CD4-positive, alpha-beta T cell treated with Interleukin-17A for 4 hours (primary cell): ENCODE measurements at regions not wholly inside any gene's neighbourhood (a gene's known extent, or its start where the extent isn't known, plus 50 kb on each side); places are given as distances from the start of the nearest gene placed in this dataset.

ENCODE experiments used
- DNase-seq: peaks from one replicate; pipeline ENCODE4 v3.0.0-alpha.2; 2020; ENCODE audit warnings: mixed read lengths

DNA sequence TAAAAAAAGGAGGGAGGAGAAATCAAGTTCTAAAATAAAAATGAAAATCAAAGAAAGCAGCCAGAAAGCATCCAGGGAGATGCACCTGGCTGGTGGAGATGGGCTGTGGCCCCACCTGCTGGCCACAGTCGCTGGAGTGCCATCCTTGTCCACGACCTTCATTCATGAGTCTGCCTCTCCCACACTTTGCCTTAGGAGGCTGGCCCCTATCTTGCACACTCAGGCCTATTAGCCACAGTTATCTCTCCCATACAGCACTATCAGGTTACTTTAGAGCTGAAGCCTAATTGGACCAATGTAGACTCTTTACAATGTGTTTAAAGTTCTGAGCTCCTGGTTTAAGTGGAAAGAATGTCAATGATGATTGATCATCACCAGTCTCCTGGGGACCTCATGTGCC is 392.0 kb upstream of the RORA start:
- DNase-seq, result peak; percentile 5

- no peak for DNase-seq
These were observed 391.0 kb upstream of the RORA start for GRCh38 chr15:61620151-61620550.

DNA sequence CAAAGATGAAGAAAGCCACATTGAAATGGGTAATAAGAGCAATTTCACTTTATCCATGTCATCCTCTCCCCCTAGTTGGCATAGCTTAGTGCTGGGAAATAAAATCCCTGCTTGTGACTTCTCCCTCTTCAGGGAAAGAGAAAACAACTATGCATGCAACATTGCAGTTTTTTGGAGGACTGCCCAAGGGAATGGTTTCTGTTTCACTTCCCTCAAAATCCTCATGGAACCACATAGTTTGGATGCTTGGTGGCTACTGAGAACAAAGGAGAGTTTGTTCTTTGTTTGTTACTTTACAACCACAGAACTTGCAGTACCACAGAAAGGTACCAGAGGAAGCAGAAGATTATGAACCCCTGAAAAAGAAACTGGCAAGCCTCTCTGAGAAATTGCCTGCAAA is 384.6 kb upstream of the RORA start:
- DNase-seq, result no peak

DNA sequence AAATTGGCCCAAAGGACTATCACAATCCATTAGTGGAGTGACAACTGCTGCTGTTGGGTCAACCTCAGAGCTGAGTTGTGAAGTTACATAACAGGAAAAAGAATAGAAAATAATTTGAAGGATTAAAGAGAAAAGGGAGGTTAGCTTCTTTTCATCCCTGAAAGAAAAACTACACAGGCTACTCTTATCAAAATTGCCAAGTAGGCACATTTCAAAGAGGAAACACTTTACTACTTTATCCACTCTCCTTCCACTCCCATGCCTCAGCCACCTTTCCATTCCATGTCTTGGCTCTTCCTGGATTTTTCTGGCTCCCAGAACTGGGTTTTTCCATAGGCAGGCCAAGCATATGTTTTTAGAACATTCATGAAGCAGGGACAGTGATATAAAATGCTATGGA is 384.0 kb upstream of the RORA start:
- no peak for DNase-seq

- no peak for DNase-seq
These were observed 383.0 kb upstream of the RORA start for GRCh38 chr15:61612111-61612510.

GRCh38 chr15:61605343-61605742 is 376.2 kb upstream of the RORA start:
- DNase-seq, result no peak

DNA sequence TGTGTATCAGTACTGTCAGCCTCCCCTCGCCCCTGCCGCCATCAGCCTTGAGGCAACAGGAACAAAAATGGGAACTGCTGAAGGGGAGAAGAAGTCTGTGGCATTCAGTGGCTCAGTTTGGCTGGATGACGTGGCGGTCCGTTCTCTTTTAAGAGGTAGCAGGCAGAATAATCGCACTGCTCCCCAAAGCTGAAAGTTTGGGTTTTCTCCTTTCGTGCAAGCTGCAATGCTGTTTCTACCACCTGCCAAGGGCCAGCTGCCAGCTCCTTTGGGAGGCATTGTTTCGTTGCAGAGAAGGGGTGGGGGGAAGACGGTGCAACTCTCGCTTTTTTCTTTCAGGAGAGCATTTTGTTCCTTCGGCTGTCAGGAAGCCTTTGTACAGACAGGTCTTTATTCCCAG is 369.6 kb upstream of the RORA start:
- no peak for DNase-seq

DNA sequence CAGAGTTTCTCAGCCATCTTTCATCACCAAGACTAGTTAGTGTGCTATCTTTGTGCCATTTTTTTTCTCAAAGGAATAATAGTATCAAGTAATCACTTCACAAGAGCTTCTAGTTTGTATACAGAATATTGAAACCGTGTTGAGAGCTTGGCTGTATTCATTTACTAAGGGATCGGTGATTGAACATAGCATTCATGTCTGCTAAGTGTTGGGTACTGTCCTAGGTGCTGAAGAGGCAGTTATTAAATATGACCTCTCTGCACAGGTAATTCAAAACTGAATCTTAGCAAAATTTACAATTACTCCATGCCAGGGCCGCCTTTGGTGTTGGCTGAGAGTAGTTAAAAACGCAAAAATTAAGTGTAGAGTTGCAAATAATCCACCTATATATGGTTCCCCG is 355.3 kb upstream of the RORA start:
- DNase-seq, result no peak

- DNase-seq, result no peak
These were observed 353.0 kb upstream of the RORA start for GRCh38 chr15:61582092-61582491.

- no peak for DNase-seq
These were observed 346.5 kb upstream of the RORA start for GRCh38 chr15:61575597-61575996.

- DNase-seq, result no peak
These were observed 341.9 kb upstream of the RORA start for GRCh38 chr15:61571026-61571425.

DNA sequence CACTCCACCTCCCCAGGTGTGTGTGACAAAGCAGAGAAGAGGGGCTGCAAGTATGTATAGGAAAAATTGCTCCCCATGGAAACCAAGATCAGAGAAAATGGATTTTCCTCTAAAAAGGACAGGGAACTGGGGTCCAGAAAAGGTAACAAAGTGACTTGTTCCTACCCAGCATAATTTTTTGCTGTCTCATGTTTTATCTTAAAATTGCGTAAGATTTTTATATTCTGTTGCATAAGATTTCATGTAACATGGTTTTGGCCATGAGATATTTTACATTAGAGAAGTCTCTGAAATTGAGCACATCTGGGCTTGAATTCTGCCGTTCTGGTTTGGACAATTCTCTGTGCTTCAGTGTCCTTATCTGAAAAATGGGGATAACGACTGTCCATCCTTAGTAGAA is 335.7 kb upstream of the RORA start:
- DNase-seq, result no peak

DNA sequence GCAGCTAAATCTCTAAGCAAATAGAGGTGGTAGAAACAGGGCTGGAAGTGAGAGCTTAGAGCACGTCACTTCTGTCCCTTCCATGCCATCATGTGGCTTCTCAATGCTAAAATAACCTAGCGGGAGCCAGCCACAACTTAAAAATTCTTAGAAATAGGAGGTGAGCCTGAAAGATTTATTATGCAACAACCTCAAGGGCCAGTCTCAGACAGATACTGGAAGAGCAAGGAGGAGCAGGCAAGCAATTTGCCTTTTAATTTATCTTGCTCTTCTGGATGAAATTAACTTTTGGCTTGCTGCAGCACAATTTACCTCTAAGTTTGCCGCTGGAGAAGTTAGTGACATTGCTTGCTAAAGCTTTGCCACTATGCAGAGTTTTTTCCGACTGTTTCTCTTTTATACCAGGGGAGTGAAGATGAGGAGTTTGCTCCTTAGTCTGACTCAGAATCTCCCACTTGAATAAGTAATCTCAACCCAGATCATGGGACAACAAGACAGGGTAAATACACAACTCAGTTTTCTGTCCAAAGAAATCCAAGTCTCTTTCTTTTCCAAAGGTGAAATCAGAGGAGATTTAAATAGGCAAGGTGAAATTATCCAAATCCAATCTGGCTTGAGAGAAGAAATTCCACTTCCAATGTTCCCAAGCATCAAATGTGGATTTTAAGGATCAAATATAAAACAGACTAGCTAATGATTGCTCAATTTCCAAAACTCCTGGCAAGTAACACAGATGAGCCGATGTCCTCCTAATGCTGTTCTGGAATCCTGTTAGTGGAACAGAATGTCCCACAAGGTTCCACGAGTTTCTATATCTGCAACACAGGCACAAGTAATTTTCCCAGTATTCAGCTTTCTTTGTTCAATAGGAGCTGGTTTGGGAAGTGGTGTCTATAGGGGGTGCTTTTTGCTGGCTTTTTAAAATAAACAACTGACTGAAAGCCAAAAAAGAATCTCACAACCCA is 329.4 kb upstream of the RORA start:
- no peak for DNase-seq

GRCh38 chr15:61556037-61556648 is 327.0 kb upstream of the RORA start:
- no peak for DNase-seq

GRCh38 chr15:61549727-61550126 is 320.6 kb upstream of the RORA start:
- DNase-seq, result no peak

- no peak for DNase-seq
These were observed 316.7 kb upstream of the RORA start for GRCh38 chr15:61545763-61546162.

- DNase-seq, result no peak
These were observed 312.4 kb upstream of the RORA start for GRCh38 chr15:61541516-61541915.

GRCh38 chr15:61537337-61537736 is 308.2 kb upstream of the RORA start:
- no peak for DNase-seq

GRCh38 chr15:61534986-61535385 is 305.9 kb upstream of the RORA start:
- no peak for DNase-seq

- no peak for DNase-seq
These were observed 301.7 kb upstream of the RORA start for GRCh38 chr15:61530769-61531168.

DNA sequence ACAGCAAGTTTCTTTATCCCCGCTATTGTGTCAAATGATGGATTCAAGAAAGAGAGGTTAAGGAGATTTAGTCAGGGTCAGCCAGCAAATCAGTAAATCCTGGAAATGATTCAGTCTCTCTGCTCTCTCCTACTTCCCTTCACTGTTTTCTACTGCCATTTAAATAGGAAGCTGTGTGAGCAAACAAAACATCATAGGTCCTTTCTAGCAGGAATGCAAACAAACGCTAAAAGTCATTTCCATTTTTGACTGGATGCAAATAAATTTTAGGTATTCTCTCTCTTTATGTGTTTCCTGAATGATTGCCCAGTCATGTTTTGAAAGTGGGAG is 299.4 kb upstream of the RORA start:
- no peak for DNase-seq

GRCh38 chr15:61527836-61528580 is 298.9 kb upstream of the RORA start:
- DNase-seq, result no peak

DNA sequence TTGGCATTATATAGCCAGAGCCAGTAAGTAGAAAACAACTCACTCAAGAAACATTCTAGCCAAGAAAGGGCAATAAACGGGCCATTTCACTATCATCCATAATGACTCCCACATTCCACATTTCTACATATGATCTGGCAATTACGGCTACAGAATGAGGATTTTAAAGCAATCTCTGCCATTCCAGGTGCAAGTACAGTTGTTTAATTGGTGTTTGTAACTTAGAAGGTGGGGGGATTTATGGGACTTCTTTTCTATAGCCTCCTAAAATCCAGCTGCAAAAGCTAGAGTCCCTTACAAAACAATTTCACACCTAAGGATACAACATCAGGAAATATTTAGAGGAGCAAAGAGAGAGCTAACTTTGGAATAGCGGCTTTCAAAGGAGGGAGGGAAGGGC is 295.4 kb upstream of the RORA start:
- no peak for DNase-seq

- no peak for DNase-seq
These were observed 295.0 kb upstream of the RORA start for GRCh38 chr15:61524086-61524485.
